Fibroblast of upper back skin (primary cell): ENCODE measurements at regions not wholly inside any gene's neighbourhood (a gene's known extent, or its start where the extent isn't known, plus 50 kb on each side); places are given as distances from the start of the nearest gene placed in this dataset.
A peak's percentile ranks its signal among the peaks of the same experiment; 100 is the strongest.
"Not testable (repeated sequence)": the region's sequence is repeated elsewhere in the genome, so short reads cannot be mapped to it uniquely, and the experiment has no call there.

ENCODE experiments used
- DNase-seq: peaks from one replicate; pipeline ENCODE4 v3.0.0-alpha.2; 2013

GRCh38 chr10:89952751-89953150 is 251.4 kb downstream of the KIF20B start:
- no peak for DNase-seq

DNA sequence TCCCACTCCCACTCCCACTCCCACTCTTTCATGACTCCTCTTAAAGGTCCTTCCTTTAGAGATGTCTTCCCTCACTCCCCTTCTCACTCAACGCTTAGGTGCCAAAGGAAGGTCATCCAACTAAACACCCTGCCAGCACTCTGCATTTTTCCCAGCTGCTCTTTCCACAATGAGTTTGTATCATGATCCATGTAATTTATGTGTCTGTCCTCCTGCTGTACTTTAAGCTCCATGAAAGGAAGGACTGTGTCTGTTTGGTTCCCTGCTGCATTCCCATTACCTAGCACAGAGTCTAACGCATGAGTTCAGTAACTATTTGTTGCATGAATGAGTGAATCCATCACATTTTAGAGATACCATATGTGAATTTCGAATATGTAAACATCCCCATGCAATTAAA is 252.7 kb downstream of the KIF20B start:
- DNase-seq, result no peak

DNA sequence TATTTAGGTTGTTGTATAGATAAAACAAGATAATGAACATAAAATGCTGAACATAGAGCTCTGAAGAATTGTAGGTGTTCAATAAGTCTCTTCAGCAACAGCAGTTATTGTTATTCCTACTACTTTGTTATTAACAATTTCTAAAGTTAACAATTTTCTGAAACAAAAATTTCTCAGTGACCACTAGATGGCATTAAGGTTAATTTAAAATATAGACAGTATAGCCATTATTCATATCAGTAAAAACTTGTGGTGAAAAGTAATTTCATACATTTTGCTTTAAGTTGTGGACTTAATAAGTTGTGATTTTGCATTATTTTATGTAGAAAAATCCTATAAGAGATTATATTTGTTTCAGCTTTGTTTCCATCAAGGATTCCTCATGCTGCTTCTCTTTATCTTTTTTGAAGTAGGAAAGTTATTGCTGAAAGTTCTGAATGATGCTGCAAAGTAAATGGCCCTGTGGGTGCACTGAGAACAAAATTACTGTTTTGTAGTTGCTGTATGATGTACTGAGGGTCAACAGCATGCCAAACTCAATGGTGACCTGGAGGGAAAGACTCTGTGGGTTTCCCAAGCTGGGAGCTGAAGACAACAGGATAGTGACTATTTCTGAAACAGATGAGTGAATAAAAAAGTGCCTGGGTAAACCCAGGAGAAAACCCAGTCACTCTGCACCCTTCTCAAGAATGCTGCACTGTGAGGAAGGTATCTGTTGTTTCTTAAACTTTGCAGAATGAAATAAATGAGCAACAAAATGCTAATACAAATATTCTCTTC is 253.6 kb downstream of the KIF20B start:
- peak; percentile 8 for DNase-seq

DNA sequence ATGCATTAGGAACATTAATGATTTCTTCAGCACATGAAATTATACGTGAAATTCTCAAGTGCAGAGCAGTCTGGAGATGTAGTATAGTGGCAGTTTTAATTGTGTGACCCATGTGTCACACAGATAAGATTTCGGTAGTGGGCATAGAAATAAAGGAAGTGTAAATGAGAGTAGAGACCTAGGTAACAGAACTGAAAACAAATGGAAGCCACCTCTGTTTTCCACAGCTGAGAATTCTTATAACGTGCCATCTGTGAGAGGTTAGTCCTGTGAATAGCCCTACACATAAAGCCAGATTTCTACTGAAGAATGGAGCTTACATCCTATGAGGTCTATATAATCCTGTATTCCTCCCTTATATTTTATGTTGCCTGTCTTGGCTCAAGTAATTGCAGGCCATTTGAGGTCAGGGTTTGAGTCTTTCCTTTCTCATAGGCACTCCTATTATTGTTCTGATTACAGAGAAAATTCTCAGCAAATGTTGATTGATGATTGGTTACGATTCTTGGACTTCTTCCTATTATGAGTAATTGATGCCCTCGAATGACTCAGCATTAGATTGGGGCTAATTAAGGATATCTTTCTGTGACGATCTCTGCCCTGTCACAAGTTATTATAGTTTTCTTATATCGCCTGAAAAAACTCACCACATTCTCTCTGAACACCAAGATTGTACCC is 258.2 kb downstream of the KIF20B start:
- peak; percentile 5 for DNase-seq

DNA sequence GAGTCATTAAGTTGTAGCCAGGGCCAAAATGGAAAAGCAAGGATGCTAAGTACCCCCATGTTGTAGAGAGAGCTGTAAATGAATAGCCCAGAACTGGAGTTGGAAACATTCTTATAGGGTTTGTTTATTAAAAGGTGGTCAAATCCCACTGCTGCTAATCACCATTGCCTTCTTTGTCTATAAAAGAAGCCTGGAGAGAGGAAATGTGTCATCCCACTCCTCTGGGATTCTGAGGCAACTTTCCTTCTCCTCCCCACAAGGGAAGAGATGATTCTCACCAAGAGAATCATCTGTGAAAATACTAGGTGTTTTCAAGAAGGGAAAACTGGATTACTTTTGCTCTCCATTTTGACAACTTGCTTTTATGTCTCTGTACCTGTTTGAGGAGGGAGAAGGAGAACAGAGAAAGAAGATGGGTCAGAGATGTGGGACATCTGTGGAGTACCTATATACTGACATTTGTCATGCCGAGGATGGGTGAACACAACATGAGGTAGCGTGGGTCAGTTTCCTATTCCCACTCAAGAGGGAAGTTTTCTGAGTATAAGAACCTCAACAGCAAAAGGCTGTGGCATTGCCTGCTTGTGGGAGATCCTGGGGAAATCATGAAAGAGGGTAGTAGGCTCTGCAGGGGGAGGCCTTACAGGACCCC is 262.2 kb downstream of the KIF20B start:
- peak; percentile 23 for DNase-seq

DNA sequence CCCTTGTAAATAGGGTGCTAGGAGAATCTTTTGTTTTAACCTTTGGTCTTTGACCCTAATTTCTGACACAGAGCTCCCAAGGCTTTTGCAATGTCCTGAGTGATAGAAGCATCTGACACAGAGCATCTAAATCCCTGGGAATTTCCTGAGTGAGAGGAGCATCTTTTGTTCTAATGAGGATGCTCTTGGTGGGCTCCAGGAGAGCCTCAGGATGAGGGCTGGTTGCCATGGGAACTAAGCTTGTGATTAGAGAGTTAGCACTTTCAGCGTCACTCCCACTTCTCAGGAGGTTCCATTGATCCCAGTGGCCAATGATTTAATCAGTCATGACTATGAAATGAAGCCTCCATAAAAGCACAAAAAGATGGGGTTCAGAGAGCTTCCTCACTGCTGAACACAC is 264.8 kb downstream of the KIF20B start:
- no peak for DNase-seq

GRCh38 chr10:89973326-89973725 is 271.9 kb downstream of the KIF20B start:
- peak; percentile 4 for DNase-seq

- no peak for DNase-seq
Observed at GRCh38 chr10:89975071-89975470, 273.7 kb downstream of the KIF20B start.

DNA sequence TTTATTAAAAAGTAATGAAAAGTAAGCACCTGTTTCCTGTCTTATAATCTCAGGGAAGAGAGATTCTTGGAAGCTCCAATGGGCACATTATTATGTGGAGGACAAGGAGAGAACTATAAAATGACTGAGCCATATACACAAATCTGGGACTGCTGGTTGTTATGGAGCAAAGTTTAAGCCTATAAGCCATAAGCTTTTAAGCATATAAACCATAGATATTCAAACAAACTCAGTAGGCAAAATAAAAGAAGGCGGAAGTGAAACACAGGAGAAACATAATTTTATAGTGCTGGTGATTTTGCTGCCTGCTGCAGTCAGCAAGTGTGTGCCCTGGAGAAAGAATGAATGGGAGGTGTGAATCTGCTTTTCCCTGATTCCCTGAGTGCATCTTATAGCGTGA is 274.4 kb downstream of the KIF20B start:
- no peak for DNase-seq

DNA sequence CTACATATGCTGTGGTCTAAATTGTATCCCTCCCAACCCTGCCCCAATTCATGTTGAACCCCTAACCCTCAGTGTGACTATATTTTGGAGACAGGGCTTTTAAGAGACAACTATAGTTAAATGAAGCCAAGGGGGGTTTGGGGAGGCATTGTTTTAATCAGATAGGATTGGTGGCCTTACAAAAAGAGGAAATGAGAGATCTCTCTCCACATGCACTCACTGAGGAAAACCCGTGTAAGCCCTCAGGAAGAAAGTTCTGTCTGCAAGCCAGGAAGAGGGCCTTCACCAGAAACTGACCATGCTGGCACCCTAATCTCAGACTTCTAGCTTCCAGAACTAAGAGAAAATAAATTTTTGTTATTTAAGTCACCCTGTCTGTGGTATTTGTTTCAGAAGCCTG is 276.7 kb downstream of the KIF20B start:
- no peak for DNase-seq

GRCh38 chr10:89979726-89980125 is 278.3 kb downstream of the KIF20B start:
- no peak for DNase-seq

- no peak for DNase-seq
Observed at GRCh38 chr10:89980166-89980565, 278.8 kb downstream of the KIF20B start.

DNA sequence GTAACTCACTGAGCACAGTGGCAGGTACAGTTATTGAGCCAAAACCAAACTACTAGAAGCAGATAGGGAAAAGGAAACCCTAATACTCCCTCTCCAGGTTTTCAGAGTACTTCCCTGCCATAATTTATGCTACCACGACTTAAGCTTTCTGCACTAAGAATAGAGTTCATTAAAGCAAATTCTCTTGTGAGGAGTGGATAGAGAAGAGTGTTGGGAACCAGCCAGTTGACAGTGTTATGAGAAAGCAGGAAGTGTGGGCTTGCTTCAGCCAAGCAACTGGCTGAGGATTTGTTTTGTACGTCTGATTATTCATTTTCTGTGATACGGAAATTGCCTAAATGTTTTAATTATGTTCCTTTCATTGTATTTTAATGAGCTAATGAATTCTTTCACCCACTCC is 280.5 kb downstream of the KIF20B start:
- DNase-seq, result peak; percentile 25

- DNase-seq, result no peak
Observed at GRCh38 chr10:89985446-89985845, 284.1 kb downstream of the KIF20B start.

GRCh38 chr10:89988361-89988760 is 287.0 kb downstream of the KIF20B start:
- not testable (repeated sequence) for DNase-seq

- DNase-seq, result no peak
Observed at GRCh38 chr10:89992575-89992974, 291.2 kb downstream of the KIF20B start.

GRCh38 chr10:90007226-90007625 is 305.8 kb downstream of the KIF20B start:
- peak; percentile 48 for DNase-seq

- not testable (repeated sequence) for DNase-seq
Observed at GRCh38 chr10:90011281-90011680, 309.9 kb downstream of the KIF20B start.

GRCh38 chr10:90018819-90019218 is 317.4 kb downstream of the KIF20B start:
- no peak for DNase-seq

DNA sequence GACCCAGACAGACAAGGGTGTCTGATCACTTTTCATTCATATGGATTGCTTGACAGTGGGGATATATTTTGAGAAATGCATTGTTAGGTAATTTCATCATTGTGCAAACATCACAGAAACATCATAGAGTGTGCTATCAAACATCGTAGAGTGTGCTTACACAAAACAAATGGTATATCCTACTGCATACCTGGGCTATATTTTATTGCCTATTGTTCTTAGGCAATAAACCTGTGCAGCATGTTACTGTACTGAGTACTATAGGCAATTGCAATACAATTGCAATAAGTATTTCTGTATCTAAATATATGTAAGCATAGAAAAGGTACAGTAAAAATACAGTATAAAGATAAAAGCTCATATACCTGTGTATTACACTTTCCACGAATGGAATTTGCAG is 319.1 kb downstream of the KIF20B start:
- DNase-seq, result no peak

- no peak for DNase-seq
Observed at GRCh38 chr10:90023950-90024349, 322.6 kb downstream of the KIF20B start.

GRCh38 chr10:90028312-90028711 is 326.9 kb downstream of the KIF20B start:
- DNase-seq, result no peak

DNA sequence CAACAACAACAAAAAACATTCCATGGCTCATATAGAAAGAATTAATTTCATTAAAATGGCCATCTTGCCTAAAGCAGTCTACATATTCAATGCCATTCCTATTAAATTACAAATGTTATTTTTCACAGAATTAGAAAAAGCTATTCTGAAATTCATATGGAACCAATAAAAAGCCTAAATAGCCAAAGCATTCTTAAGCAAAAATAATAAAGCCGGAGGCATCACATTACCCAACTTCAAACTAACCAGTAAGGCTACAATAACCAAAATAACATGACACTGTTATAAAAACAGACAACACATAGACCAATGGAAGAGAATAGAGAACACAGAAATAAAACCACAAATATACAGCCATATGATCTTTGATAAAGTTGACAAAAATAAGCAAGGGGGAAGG is 330.4 kb downstream of the KIF20B start:
- no peak for DNase-seq

GRCh38 chr10:90032519-90032918 is 331.1 kb downstream of the KIF20B start:
- peak; percentile 8 for DNase-seq
